Activated CD8-positive, alpha-beta T cell treated with anti-CD3 and anti-CD28 coated beads for 36 hours (primary cell): ENCODE measurements at regions not wholly inside any gene's neighbourhood (a gene's known extent, or its start where the extent isn't known, plus 50 kb on each side); places are given as distances from the start of the nearest gene placed in this dataset.
"Not testable (repeated sequence)": the region's sequence is repeated elsewhere in the genome, so short reads cannot be mapped to it uniquely, and the experiment has no call there.

Source experiments
- ATAC-seq: fragments of 200-7000 bp; cut with Tn5 transposase; one replicate; pipeline ENCODE4 v1.10.0; 2021; ENCODE audit warnings: mild to moderate bottlenecking, moderate library complexity
- CTCF ChIA-PET: fragments of 350-600 bp; sonication (Branson Sonifier 250); formaldehyde crosslinking; loops from one replicate; lab custom pipeline; 2021; ENCODE audit warnings: antibody characterized with exemption; lab: Charles Lee
- POLR2A ChIA-PET: fragments of 350-600 bp; sonication (Branson Sonifier 250); formaldehyde crosslinking; loops from one replicate; lab custom pipeline; 2021; ENCODE audit warnings: antibody characterized with exemption; lab: Charles Lee
- DNase-seq: peaks from one replicate; pipeline ENCODE4 v3.0.0-alpha.2; 2020
- H3K27ac Mint-ChIP-seq: one replicate; pipeline ENCODE4 v1.8.0; 2021; ENCODE audit warnings: mild to moderate bottlenecking, mixed read lengths
- H3K27me3 Mint-ChIP-seq: one replicate; pipeline ENCODE4 v1.8.0; 2021; ENCODE audit warnings: mixed read lengths
- H3K36me3 Mint-ChIP-seq: one replicate; pipeline ENCODE4 v1.8.0; 2021; ENCODE audit warnings: low read depth, mixed read lengths
- H3K4me1 Mint-ChIP-seq: one replicate; pipeline ENCODE4 v1.8.0; 2021; ENCODE audit warnings: low read depth, mixed read lengths
- H3K4me3 Mint-ChIP-seq: one replicate; pipeline ENCODE4 v1.8.0; 2021; ENCODE audit warnings: mild to moderate bottlenecking, moderate library complexity, mixed read lengths
- H3K9me3 Mint-ChIP-seq: one replicate; pipeline ENCODE4 v1.8.0; 2021; ENCODE audit warnings: mixed read lengths
- intact Hi-C: fragments of 100-400 bp; cut with micrococcal nuclease; formaldehyde crosslinking; loops from one replicate; pipeline ENCODE4 v1.10.0; 2022
- TF ChIP-seq, protein P1 (sequence below): fragments of 200-600 bp; IDR thresholded peaks from one replicate; pipeline ENCODE4 v1.8.0; 2022; ENCODE audit warnings: antibody characterized with exemption, mild to moderate bottlenecking

DNA sequence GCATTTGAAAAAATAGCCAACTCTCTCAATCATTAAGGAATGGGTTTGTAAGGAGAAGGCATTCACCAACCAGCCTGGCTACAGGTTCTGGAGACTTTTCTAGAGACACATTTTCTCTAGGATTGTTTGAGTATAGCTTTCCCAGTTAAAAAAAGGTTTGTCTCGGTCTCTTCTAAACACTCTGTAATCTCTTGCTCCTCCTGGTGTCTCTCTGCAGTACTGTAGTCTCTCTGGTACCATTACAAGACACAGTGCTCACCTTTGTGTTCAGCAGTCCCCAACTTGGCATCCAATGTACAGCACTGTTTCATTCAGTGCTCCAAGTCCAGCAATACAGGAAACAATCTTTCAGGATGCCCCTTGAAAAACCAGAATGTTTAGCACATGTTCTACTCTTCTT is 534.4 kb downstream of the ZNF385D start:
- POLR2A ChIA-PET: no interaction called here
- Mint-ChIP-seq H3K4me3 (no peak overlapping the region), H3K27me3 (no peaks in the 10 kb centered on the region), H3K9me3 (peaks cover 8% of the 10 kb centered on the region), H3K4me1 (no peaks in the 10 kb centered on the region), H3K27ac (no peak overlapping the region), H3K36me3 (no peaks in the 10 kb centered on the region)
- CTCF ChIA-PET: no interaction called here
- TF ChIP-seq, protein P1, sequence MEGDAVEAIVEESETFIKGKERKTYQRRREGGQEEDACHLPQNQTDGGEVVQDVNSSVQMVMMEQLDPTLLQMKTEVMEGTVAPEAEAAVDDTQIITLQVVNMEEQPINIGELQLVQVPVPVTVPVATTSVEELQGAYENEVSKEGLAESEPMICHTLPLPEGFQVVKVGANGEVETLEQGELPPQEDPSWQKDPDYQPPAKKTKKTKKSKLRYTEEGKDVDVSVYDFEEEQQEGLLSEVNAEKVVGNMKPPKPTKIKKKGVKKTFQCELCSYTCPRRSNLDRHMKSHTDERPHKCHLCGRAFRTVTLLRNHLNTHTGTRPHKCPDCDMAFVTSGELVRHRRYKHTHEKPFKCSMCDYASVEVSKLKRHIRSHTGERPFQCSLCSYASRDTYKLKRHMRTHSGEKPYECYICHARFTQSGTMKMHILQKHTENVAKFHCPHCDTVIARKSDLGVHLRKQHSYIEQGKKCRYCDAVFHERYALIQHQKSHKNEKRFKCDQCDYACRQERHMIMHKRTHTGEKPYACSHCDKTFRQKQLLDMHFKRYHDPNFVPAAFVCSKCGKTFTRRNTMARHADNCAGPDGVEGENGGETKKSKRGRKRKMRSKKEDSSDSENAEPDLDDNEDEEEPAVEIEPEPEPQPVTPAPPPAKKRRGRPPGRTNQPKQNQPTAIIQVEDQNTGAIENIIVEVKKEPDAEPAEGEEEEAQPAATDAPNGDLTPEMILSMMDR: no peak
- DNase-seq (no peak), ATAC-seq (no peak)
- intact Hi-C loops: no loop called here

DNA sequence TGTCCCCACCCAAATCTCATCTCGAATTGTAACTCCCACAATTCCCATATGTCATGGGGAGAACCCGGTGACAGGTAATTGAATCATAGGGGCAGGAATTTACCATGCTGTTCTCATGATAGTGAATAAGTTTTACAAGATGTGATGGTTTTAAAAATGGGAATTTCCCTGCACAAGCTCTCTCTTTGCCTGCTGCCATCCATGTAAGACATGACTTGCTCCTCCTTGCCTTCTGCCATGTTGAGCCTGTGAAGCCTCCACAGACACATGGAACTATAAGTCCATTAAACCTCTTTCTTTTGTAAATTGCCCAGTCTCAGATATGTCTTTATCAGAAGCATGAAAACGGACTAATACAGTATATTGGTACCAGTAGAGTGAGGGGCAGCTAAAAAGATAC is 546.9 kb downstream of the ZNF385D start:
- POLR2A ChIA-PET, DNase-seq, H3K27ac Mint-ChIP-seq, H3K36me3 Mint-ChIP-seq, ATAC-seq, intact Hi-C loops, H3K4me1 Mint-ChIP-seq, H3K27me3 Mint-ChIP-seq, H3K4me3 Mint-ChIP-seq, CTCF ChIA-PET: not testable (repeated sequence)
- H3K9me3 Mint-ChIP-seq: peaks cover 28% of the 10 kb centered on the region

DNA sequence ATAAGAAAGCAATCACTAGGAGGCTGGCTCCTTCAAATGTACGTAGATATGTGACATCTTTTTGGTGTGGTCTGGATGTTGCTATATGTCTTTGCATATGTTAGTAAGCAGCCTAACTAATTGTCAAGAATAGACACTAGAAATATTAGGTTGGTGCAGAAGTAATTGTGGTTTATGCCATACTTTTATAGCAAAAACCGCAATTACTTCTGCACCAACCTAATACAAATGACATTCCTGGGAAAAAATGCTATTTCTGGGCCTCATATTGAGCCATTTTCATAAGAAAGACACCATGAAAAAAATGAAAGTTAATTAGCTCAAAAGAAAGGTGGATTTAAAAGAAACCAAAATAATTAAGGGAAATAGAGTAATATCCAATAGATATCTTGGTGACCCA is 555.8 kb downstream of the ZNF385D start:
- intact Hi-C loops: no loop called here
- ATAC-seq (no peak), DNase-seq (no peak)
- POLR2A ChIA-PET: no interaction called here
- Mint-ChIP-seq H3K9me3 (peaks cover 9% of the 10 kb centered on the region), H3K4me3 (no peak overlapping the region), H3K27ac (no peak overlapping the region), H3K27me3 (no peaks in the 10 kb centered on the region), H3K4me1 (no peaks in the 10 kb centered on the region), H3K36me3 (no peaks in the 10 kb centered on the region)
- CTCF ChIA-PET: no interaction called here
- TF ChIP-seq, protein P1: no peak

DNA sequence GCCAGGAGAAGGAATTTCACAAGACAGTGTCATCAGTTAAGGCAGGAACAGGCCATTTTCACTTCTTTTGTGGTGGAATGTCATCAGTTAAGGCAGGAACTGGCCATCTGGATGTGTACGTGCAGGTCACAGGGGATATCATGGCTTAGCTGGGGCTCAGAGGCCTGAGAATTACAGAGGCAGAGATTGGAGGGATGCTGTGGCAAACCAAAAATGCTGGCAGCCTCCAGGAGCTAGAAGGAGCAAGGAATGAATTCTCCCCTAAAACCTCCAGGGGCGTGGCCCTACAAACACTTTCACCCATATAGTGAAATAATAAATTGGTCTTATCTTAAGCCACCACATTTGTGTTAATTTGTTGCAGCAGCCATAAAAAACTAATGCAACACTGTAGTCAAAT is 557.0 kb downstream of the ZNF385D start:
- H3K27me3 Mint-ChIP-seq, H3K36me3 Mint-ChIP-seq, ATAC-seq, intact Hi-C loops, POLR2A ChIA-PET, DNase-seq, CTCF ChIA-PET, H3K4me3 Mint-ChIP-seq, H3K9me3 Mint-ChIP-seq, H3K27ac Mint-ChIP-seq, H3K4me1 Mint-ChIP-seq: not testable (repeated sequence)

DNA sequence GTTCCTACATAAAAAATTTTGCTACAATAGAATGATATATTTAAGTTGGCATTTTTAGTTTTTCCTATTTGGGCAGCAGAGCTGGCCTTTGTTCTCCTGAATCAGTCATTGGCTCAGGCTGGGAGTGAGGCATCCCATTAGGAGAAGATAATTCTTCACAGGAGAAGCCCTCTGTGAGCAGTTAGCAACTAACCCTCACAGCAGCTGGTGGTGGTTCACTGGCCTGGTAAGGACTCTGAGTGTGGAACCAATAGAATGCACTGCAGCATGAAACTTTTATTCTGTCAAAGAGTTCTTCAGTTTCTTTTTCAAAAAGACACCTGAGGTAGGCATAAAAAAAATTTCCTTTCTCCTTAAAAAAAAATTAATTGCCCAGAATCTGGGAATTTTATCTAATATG is 562.6 kb downstream of the ZNF385D start:
- no peak overlapping the region for H3K4me3 Mint-ChIP-seq
- DNase-seq (no peak), ATAC-seq (no peak)
- H3K9me3 Mint-ChIP-seq: peaks cover 3% of the 10 kb centered on the region
- TF ChIP-seq, protein P1: no peak
- no peaks in the 10 kb centered on the region for H3K4me1 Mint-ChIP-seq
- H3K27me3 Mint-ChIP-seq: no peaks in the 10 kb centered on the region
- no peaks in the 10 kb centered on the region for H3K36me3 Mint-ChIP-seq
- H3K27ac Mint-ChIP-seq: no peak overlapping the region
- intact Hi-C loops: no loop called here
- ChIA-PET POLR2A (no interaction called here), CTCF (no interaction called here)

DNA sequence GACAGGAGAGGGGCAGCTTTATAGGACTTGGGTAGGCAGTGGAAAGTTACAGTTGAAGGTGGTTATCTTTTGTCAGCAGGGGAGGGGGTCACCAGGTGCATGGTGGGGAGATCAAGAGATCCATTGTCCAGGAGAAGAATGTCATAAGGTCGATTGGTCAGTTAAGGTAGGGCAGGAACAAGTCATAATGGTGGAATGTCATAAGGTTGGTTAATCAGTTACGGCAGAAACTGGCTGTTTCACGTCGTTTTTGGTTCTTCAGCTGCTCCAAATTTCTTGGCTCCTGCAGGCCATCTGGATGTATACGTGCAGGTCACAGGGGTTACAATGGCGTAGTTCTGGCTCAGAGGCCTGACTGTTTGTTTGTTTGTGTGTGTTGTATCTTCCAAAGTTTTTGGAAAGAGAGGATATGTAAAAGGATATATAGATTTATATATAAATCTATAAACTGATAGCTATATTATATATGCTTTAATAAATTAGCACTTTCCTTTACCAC is 565.1 kb downstream of the ZNF385D start:
- intact Hi-C loops: no loop called here
- H3K4me1 Mint-ChIP-seq: no peaks in the 10 kb centered on the region
- H3K27me3 Mint-ChIP-seq: no peaks in the 10 kb centered on the region
- ATAC-seq (no peak), DNase-seq (no peak)
- H3K4me3 Mint-ChIP-seq: no peak overlapping the region
- H3K27ac Mint-ChIP-seq: no peak overlapping the region
- H3K9me3 Mint-ChIP-seq: peaks cover 3% of the 10 kb centered on the region
- CTCF ChIA-PET: no interaction called here
- POLR2A ChIA-PET: no interaction called here
- no peaks in the 10 kb centered on the region for H3K36me3 Mint-ChIP-seq
- TF ChIP-seq, protein P1: no peak
